GM23338 (cell line): ENCODE measurements at regions not wholly inside any gene's neighbourhood (a gene's known extent, or its start where the extent isn't known, plus 50 kb on each side); places are given as distances from the start of the nearest gene placed in this dataset.

ENCODE experiments used
- ATAC-seq: fragments of 200-7000 bp; cut with Tn5 transposase; 3 replicates; pipeline ENCODE4 v1.9.1; 2020
- DNase-seq: peaks from one replicate; pipeline ENCODE4 v3.0.0-alpha.2; 2015; ENCODE audit warnings: low spot score
- H2AFZ ChIP-seq: fragments of 200-600 bp; sonication (generic); 2 replicates; pipeline ENCODE4 v1.8.0; 2016; ENCODE audit warnings: antibody characterized with exemption, mild to moderate bottlenecking, moderate library complexity
- H3F3A ChIP-seq: fragments of 200-600 bp; sonication (generic); replicated peaks from 2 replicates; pipeline ENCODE4 v1.8.0; 2017; ENCODE audit warnings: antibody characterized with exemption, mixed run types, low read depth
- H3K27ac ChIP-seq: fragments of 200-600 bp; sonication (generic); 2 replicates; pipeline ENCODE4 v1.6.1; 2016; ENCODE audit warnings: low read depth
- H3K27me3 ChIP-seq: fragments of 200-600 bp; sonication (generic); 2 replicates; pipeline ENCODE4 v1.8.0; 2016; ENCODE audit warnings: mild to moderate bottlenecking, mixed run types, moderate library complexity; ENCODE audit not compliant: insufficient read depth
- H3K36me3 ChIP-seq: fragments of 200-600 bp; sonication (generic); 2 replicates; pipeline ENCODE4 v1.8.0; 2016; ENCODE audit warnings: mild to moderate bottlenecking; ENCODE audit not compliant: insufficient read depth
- H3K4me1 ChIP-seq: fragments of 200-600 bp; sonication (generic); 2 replicates; pipeline ENCODE4 v1.8.0; 2016; ENCODE audit warnings: mild to moderate bottlenecking, moderate library complexity; ENCODE audit not compliant: insufficient read depth
- H3K4me2 ChIP-seq: fragments of 200-600 bp; sonication (generic); 2 replicates; pipeline ENCODE4 v1.7.1; 2017; ENCODE audit warnings: mixed run types
- H3K4me3 ChIP-seq: fragments of 200-600 bp; sonication (generic); 2 replicates; pipeline ENCODE4 v1.6.1; 2016; ENCODE audit warnings: mixed run types
- H3K79me2 ChIP-seq: fragments of 200-600 bp; sonication (generic); replicated peaks from 2 replicates; pipeline ENCODE4 v1.8.0; 2017; ENCODE audit warnings: mild to moderate bottlenecking; ENCODE audit not compliant: insufficient read depth
- H3K9me2 ChIP-seq: fragments of 200-600 bp; sonication (generic); 2 replicates; pipeline ENCODE4 v1.8.0; 2017; ENCODE audit not compliant: insufficient read depth
- H4K20me1 ChIP-seq: fragments of 200-600 bp; sonication (generic); replicated peaks from 2 replicates; pipeline ENCODE4 v1.8.0; 2017; ENCODE audit warnings: mild to moderate bottlenecking; ENCODE audit not compliant: insufficient read depth
- H3K27ac Mint-ChIP-seq: 2 replicates; pipeline ENCODE4 v1.8.0; 2020; ENCODE audit warnings: inconsistent platforms, mild to moderate bottlenecking, moderate library complexity, mixed read lengths
- H3K27me3 Mint-ChIP-seq: 3 replicates; pipeline ENCODE4 v1.8.0; 2022; ENCODE audit warnings: low read depth, mild to moderate bottlenecking, moderate library complexity, mixed read lengths, inconsistent platforms; ENCODE audit not compliant: insufficient read depth, poor library complexity
- H3K36me3 Mint-ChIP-seq: 3 replicates; pipeline ENCODE4 v1.8.0; 2021; ENCODE audit warnings: low read depth, mild to moderate bottlenecking, inconsistent platforms, moderate library complexity, mixed read lengths
- H3K4me1 Mint-ChIP-seq: 3 replicates; pipeline ENCODE4 v1.8.0; 2020; ENCODE audit warnings: mild to moderate bottlenecking, inconsistent platforms, mixed read lengths
- H3K4me3 Mint-ChIP-seq: 3 replicates; pipeline ENCODE4 v1.8.0; 2021; ENCODE audit warnings: moderate library complexity, mild to moderate bottlenecking, inconsistent platforms, mixed read lengths
- H3K9me3 Mint-ChIP-seq: 3 replicates; pipeline ENCODE4 v1.8.0; 2020; ENCODE audit warnings: moderate library complexity, mild to moderate bottlenecking, inconsistent platforms, mixed read lengths
- CREB1 ChIP-seq: fragments of 250-450 bp; sonication (Bioruptor Pico); IDR thresholded peaks from 2 replicates; pipeline ENCODE4 v1.5.0; 2020; ENCODE audit warnings: low read depth, mild to moderate bottlenecking, moderate library complexity
- CTCF ChIP-seq, 2 experiments: fragments of 200-600 bp in 1 of 2; sonication (generic) in 1 of 2; conservative IDR thresholded peaks; 2 replicates each; pipeline versions ENCODE4 v1.5.1 to v1.6.1; 2016 to 2017; ENCODE audit warnings: antibody characterized with exemption in 2 of 2, low read depth in 2 of 2, mild to moderate bottlenecking in 2 of 2, moderate library complexity in 1 of 2
- ETS1 ChIP-seq: IDR thresholded peaks from 2 replicates; pipeline ENCODE4 v1.6.1; 2016; ENCODE audit warnings: antibody characterized with exemption
- EZH2 ChIP-seq: fragments of 200-600 bp; sonication (generic); IDR thresholded peaks from one replicate; pipeline ENCODE4 v1.8.0; 2017; ENCODE audit warnings: antibody characterized with exemption, mild to moderate bottlenecking, low read depth; ENCODE audit not compliant: unreplicated experiment
- EZH2phosphoT487 ChIP-seq: fragments of 200-600 bp; sonication (generic); IDR thresholded peaks from one replicate; pipeline ENCODE4 v1.8.1; 2018; ENCODE audit warnings: antibody characterized with exemption; ENCODE audit not compliant: unreplicated experiment
- JUNB ChIP-seq: IDR thresholded peaks from one replicate; pipeline ENCODE4 v1.6.1; 2016; ENCODE audit warnings: antibody characterized with exemption; ENCODE audit not compliant: unreplicated experiment
- NANOG ChIP-seq: IDR thresholded peaks from 2 replicates; pipeline ENCODE4 v1.6.1; 2016; ENCODE audit warnings: antibody characterized with exemption, borderline replicate concordance
- POLR2AphosphoS5 ChIP-seq: IDR thresholded peaks from 2 replicates; pipeline ENCODE4 v1.6.1; 2016; ENCODE audit warnings: antibody characterized with exemption, low read depth
- REST ChIP-seq: IDR thresholded peaks from one replicate; pipeline ENCODE4 v1.6.1; 2018; ENCODE audit warnings: antibody characterized with exemption; ENCODE audit not compliant: unreplicated experiment
- STAT1 ChIP-seq: IDR thresholded peaks from one replicate; pipeline ENCODE4 v1.6.1; 2016; ENCODE audit warnings: antibody characterized with exemption; ENCODE audit not compliant: unreplicated experiment
- ZNF331 ChIP-seq: fragments of 250-450 bp; sonication (Bioruptor Pico); IDR thresholded peaks from 2 replicates; pipeline ENCODE4 v1.5.0; 2020; ENCODE audit warnings: low read depth, mild to moderate bottlenecking, moderate library complexity

DNA sequence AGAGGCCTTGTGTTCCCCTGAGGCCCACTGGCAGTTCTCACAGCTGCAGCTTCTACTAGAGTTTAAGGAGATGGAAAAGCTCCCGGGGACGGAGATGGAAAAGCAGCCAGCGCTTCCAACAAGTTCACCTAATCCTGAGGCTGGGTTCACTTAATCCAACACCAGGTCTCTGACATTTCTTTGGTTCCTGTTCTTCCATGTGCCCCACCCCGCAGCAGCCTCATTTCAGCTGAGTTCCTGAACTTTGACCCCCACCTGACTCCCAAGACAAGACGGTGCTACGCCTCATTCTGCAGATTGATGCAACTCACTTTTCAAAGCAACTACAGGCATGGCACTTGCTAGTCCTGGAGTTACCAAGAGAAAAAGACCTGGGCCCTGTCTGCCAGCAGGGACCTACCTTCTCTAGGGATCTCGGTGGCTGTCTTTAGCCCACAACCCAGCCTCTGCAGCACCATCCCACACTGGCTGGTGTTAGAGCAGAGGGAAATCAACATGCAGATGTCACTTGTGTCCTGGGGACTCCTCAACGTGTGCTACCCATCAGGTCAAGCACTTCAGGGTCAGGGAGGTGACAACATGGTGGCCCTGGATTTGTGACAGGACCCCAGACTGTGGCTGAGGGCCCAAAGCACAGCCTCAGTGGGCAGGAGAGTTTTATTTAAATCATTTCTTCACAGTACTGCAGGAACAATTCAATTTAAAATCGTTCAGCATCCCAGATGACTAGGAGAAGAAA lies 406.1 kb downstream of the VPS13C start:
- H3K4me1 Mint-ChIP-seq: peaks cover 22% of the 10 kb centered on the region
- Histone ChIP-seq H3K4me3 (no peak overlapping the region), H3K36me3 (no peaks in the 10 kb centered on the region), H2AFZ (peak overlapping the region; percentile 52; the same call in 1 of the 2 replicates), H3K4me1 (peaks cover 8% of the 10 kb centered on the region), H3K27me3 (no peaks in the 10 kb centered on the region), H3K27ac (no peak overlapping the region), H4K20me1 (no peaks in the 10 kb centered on the region), H3F3A (no peaks in the 10 kb centered on the region), H3K9me2 (0 out of 2 replicates have a peak, but pooled peaks cover 4% of the 10 kb centered on the region), H3K4me2 (peak overlapping the region; percentile 32; the same call in 1 of the 2 replicates), H3K79me2 (no peaks in the 10 kb centered on the region)
- peaks cover 4% of the 10 kb centered on the region for H3K27me3 Mint-ChIP-seq
- no peaks in the 10 kb centered on the region for H3K36me3 Mint-ChIP-seq
- TF ChIP-seq ETS1 (no peak), JUNB (no peak), REST (no peak), CTCF (conservative IDR thresholded peaks at IDR 0.05; ENCODE audit: low read depth in 2 of 2) (no peak), CREB1 (no peak), NANOG (no peak), EZH2 (no peak), STAT1 (no peak), ZNF331 (CRISPR knock-in tag) (no peak), POLR2AphosphoS5 (no peak), EZH2phosphoT487 (no peak)
- DNase-seq (no peak), ATAC-seq (no peak)
- H3K4me3 Mint-ChIP-seq: no peak overlapping the region
- no peak overlapping the region for H3K27ac Mint-ChIP-seq
- peaks cover 5% of the 10 kb centered on the region; the same call in 1 of the 3 replicates for H3K9me3 Mint-ChIP-seq
